ENCODE measurements at regions not wholly inside any gene's neighbourhood (a gene's known extent, or its start where the extent isn't known, plus 50 kb on each side); places are given as distances from the start of the nearest gene placed in this dataset.

DNA sequence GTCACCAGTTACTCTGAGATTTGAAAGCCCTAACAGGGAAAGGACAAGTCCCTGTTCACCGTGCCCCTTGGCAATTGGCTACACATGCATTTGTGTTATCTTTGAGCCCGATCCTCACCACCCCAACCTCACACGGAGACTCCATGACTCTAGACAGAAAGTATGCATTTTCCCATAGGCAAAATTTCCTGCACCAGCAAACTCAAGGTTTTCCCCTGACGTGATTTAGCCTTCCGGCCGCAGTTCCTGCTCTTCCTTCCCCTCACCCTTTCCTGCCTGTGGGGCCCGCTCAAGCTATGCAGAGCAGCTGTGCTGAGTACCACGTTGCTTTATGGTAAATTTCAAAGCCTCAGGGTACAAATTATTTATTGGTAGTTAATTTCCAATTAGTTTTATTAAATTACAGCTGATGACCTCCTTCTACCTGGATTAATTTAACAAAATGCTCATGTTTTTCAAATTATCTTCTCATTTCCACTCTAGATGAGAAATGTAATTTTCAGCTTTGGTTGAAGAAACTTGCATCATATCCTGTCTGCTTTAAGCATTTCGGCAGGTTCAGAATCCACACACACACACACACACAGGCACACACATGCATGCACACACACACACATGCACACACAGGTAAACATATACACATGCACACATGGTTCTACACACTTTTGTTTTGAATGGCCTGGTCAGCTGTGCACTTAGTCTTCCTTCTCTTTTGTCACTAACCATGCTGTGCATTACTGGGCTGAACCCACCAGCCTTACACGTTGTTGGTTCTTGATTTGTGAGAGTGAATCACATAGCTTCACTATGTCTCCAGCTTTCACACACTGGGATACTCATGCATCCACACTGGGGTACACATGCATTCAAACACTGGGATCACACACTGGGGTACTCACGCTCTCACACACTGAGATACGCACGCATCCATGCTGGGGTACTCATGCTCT is 283.1 kb upstream of the PITRM1 start:
- H3K36me3 ChIP-seq, result no peaks in the 10 kb centered on the region
- no peaks in the 10 kb centered on the region for H3K27me3 ChIP-seq
- no peaks in the 10 kb centered on the region for H3K4me1 ChIP-seq
- no peak overlapping the region for H3K9ac ChIP-seq (ENCODE audit: low read depth in 2 of 2, low read length in 2 of 2)
- intact Hi-C loops (cut with DNase I), result no loop called here
- H3K27ac ChIP-seq, result no peak overlapping the region
- TF ChIP-seq, protein P1, sequence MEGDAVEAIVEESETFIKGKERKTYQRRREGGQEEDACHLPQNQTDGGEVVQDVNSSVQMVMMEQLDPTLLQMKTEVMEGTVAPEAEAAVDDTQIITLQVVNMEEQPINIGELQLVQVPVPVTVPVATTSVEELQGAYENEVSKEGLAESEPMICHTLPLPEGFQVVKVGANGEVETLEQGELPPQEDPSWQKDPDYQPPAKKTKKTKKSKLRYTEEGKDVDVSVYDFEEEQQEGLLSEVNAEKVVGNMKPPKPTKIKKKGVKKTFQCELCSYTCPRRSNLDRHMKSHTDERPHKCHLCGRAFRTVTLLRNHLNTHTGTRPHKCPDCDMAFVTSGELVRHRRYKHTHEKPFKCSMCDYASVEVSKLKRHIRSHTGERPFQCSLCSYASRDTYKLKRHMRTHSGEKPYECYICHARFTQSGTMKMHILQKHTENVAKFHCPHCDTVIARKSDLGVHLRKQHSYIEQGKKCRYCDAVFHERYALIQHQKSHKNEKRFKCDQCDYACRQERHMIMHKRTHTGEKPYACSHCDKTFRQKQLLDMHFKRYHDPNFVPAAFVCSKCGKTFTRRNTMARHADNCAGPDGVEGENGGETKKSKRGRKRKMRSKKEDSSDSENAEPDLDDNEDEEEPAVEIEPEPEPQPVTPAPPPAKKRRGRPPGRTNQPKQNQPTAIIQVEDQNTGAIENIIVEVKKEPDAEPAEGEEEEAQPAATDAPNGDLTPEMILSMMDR (IDR thresholded peaks at IDR 0.05), result no peak
- no peak overlapping the region for H3K4me3 ChIP-seq
- peak; percentile 17 for DNase-seq
- H3K9me3 ChIP-seq, result no peaks in the 10 kb centered on the region

DNA sequence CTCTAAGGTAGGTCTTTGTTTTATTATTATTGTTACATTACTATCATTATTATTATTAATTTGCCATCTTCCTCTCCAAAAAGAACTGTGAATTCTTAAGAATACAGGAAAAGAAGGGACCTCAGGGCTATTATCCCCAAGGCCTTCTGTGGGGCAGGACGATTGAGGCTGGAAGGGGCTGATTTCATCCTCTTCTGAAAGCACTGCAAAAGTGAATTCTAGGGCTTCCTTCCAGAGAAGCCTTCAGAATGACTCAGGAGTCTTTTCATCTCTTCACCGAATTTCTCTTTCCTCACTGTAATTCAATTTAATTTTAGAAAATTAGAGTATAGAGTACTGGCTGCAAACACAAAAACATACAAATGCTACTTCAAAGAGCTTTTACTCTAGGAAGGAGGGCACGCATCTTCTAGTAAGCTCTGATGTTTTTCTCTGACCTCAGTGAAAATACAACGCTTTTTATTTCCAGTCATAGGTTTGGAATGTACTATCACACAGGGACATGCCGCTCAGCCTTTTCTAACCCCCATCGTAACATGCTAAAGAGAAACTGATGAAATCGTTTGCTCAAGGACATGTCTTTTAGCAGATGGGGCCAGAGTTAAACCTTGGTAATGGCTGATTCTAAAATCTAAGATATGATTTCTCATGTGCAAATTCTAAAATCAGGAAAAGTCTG is 280.2 kb upstream of the PITRM1 start:
- Histone ChIP-seq H3K9me3 (no peaks in the 10 kb centered on the region), H3K9ac (ENCODE audit: low read depth in 2 of 2, low read length in 2 of 2) (no peak overlapping the region), H3K27me3 (no peaks in the 10 kb centered on the region), H3K4me1 (no peaks in the 10 kb centered on the region), H3K36me3 (no peaks in the 10 kb centered on the region), H3K4me3 (no peak overlapping the region), H3K27ac (peak overlapping the region; percentile 40)
- intact Hi-C loops (cut with DNase I), result no loop called here
- TF ChIP-seq, protein P1 (IDR thresholded peaks at IDR 0.05), result no peak
- peak; percentile 9 for DNase-seq

DNA sequence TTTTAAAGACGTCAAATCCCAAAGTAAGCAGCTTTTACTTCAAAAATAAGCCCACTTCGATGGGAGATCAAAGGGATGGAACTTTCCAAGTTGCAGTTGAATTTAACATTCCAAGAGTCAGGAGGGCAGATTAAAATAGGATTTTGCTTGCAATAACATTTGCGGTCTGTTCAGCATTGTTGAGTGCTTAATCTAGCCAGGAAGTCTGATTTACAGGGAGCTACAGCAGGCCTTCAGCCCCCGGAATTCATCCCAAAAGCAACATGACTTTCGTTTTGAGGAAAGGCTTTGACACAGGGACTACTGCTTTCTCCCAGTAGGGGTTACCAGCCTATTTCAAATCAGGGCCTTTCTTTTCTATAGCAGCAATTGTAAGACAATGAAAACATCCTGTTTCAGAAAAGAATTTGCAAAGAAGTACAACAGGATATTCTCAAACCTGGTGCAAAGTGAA is 279.6 kb upstream of the PITRM1 start:
- H3K27me3 ChIP-seq, result no peaks in the 10 kb centered on the region
- no peak overlapping the region for H3K9ac ChIP-seq (ENCODE audit: low read depth in 2 of 2, low read length in 2 of 2)
- no peaks in the 10 kb centered on the region for H3K4me1 ChIP-seq
- H3K4me3 ChIP-seq, result no peak overlapping the region
- DNase-seq, result peak; percentile 15
- H3K27ac ChIP-seq, result peak overlapping the region; percentile 40
- TF ChIP-seq, protein P1 (IDR thresholded peaks at IDR 0.05), result no peak
- H3K36me3 ChIP-seq, result no peaks in the 10 kb centered on the region
- no peaks in the 10 kb centered on the region for H3K9me3 ChIP-seq
- intact Hi-C loops (cut with DNase I), result no loop called here

DNA sequence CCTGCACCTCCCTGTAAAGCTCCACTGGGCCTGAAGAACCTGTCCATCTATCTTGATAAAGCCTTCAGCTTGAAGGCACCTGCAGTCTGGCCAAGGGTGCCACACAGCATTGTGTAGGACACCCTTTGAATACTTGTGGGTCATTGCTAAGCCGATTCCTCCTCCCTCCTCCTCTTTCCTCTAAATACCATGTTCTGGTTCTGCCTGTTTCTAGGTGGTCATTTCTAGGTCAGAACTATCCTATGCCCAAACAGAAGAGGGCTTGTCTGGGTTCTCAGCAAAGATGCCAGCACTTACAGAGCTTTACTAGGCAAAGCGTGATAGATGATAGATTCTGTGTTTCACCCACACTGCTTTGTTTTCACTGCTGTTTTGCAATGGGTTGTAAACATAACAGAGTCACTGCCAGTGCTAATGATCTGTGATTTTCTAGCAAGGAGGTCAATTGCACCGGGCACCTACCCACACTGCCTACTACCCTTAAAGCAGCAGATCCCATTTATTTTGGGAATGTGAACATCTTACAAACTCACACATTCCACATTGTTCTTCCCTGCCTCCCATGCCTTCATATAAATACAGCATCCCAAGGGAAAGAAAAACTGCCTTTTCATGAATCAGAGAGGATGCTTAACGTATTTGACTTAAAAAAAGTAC is 279.1 kb upstream of the PITRM1 start:
- DNase-seq, result no peak
- no peaks in the 10 kb centered on the region for H3K27me3 ChIP-seq
- no peak overlapping the region for H3K9ac ChIP-seq (ENCODE audit: low read depth in 2 of 2, low read length in 2 of 2)
- no peaks in the 10 kb centered on the region for H3K36me3 ChIP-seq
- H3K4me1 ChIP-seq, result no peaks in the 10 kb centered on the region
- no peaks in the 10 kb centered on the region for H3K9me3 ChIP-seq
- no peak overlapping the region for H3K4me3 ChIP-seq
- intact Hi-C loops (cut with DNase I), result no loop called here
- TF ChIP-seq, protein P1 (IDR thresholded peaks at IDR 0.05), result no peak
- H3K27ac ChIP-seq, result peak overlapping the region; percentile 40

DNA sequence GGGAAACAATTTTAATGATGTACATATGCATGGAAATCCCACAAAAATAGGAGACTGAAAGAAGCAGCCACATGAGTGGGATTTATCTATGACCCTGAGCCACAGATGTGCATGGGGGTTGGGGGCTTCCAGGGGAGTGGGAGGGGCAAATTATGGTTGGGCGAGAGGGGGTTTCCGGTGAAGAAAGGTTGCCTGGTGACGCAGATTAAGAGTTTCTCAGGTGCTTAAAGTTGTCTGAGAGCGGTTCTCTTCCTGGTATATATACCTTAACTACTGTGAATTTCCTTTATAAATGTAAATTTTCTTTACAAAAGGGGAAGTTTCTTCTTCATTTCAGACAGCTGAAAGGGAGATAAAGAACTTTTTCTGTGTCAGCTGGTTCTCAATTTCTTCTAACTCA is 273.6 kb upstream of the PITRM1 start:
- no peak for DNase-seq
- no peaks in the 10 kb centered on the region for H3K36me3 ChIP-seq
- no peak overlapping the region for H3K4me3 ChIP-seq
- H3K9me3 ChIP-seq, result no peaks in the 10 kb centered on the region
- intact Hi-C loops (cut with DNase I), result no loop called here
- H3K4me1 ChIP-seq, result no peaks in the 10 kb centered on the region
- H3K9ac ChIP-seq (ENCODE audit: low read depth in 2 of 2, low read length in 2 of 2), result no peak overlapping the region
- no peak overlapping the region for H3K27ac ChIP-seq
- H3K27me3 ChIP-seq, result no peaks in the 10 kb centered on the region
- TF ChIP-seq, protein P1 (IDR thresholded peaks at IDR 0.05), result no peak
